Fibroblast of lung (primary cell): ENCODE measurements at regions not wholly inside any gene's neighbourhood (a gene's known extent, or its start where the extent isn't known, plus 50 kb on each side); places are given as distances from the start of the nearest gene placed in this dataset.

Experiments used
- DNase-seq, 2 donors: peaks; one replicate each; pipeline versions ENCODE4 v3.0.0 to v3.0.0-alpha.2; 2010; ENCODE audit warnings: low read depth in 2 of 2
- H2AFZ ChIP-seq: 2 replicates; pipeline ENCODE4 v1.5.1; 2012; ENCODE audit warnings: low read length, control low read depth, inconsistent platforms
- H3K27ac ChIP-seq: 2 replicates; pipeline ENCODE4 v1.5.1; 2011; ENCODE audit warnings: low read length, control low read depth; ENCODE audit not compliant: insufficient read depth
- H3K27me3 ChIP-seq: 2 replicates; pipeline ENCODE4 v1.5.1; 2011; ENCODE audit warnings: mild to moderate bottlenecking, low read length; ENCODE audit not compliant: control insufficient read depth, insufficient read depth
- H3K36me3 ChIP-seq: 2 replicates; pipeline ENCODE4 v1.5.1; 2011; ENCODE audit warnings: low read length; ENCODE audit not compliant: control insufficient read depth, insufficient read depth
- H3K4me1 ChIP-seq: 2 replicates; pipeline ENCODE4 v1.5.1; 2011; ENCODE audit warnings: low read length; ENCODE audit not compliant: control insufficient read depth, insufficient read depth; ENCODE audit errors: extremely low read depth
- H3K4me2 ChIP-seq: 2 replicates; pipeline ENCODE4 v1.5.1; 2011; ENCODE audit warnings: low read length, control low read depth; ENCODE audit not compliant: insufficient read depth; ENCODE audit errors: extremely low read depth
- H3K4me3 ChIP-seq, 4 experiments: fragments of 200-600 bp in 1 of 4; sonication (generic) in 1 of 4; replicated peaks in 1 of 4; 2 replicates each; pipeline ENCODE4 v1.5.1; 2011 to 2016; ENCODE audit warnings: low read length in 4 of 4, low read depth in 3 of 4, mild to moderate bottlenecking in 3 of 4, control low read depth in 2 of 4, inconsistent platforms in 1 of 4, mixed read lengths in 1 of 4; ENCODE audit not compliant: insufficient read depth in 1 of 4; ENCODE audit errors: control extremely low read depth in 1 of 4
- H3K79me2 ChIP-seq: 2 replicates; pipeline ENCODE4 v1.5.1; 2012; ENCODE audit warnings: mild to moderate bottlenecking, low read length, inconsistent platforms; ENCODE audit not compliant: control insufficient read depth, insufficient read depth
- H3K9ac ChIP-seq: 2 replicates; pipeline ENCODE4 v1.5.1; 2011; ENCODE audit warnings: mild to moderate bottlenecking, low read length, control low read depth; ENCODE audit not compliant: insufficient read depth
- H3K9me3 ChIP-seq: 2 replicates; pipeline ENCODE4 v1.5.1; 2012; ENCODE audit warnings: low read depth, low read length; ENCODE audit not compliant: control insufficient read depth, insufficient read depth
- H4K20me1 ChIP-seq: 2 replicates; pipeline ENCODE4 v1.5.1; 2011; ENCODE audit warnings: low read length; ENCODE audit not compliant: control insufficient read depth, insufficient read depth; ENCODE audit errors: extremely low read depth
- CTCF ChIP-seq, 2 donors: IDR thresholded peaks in 1 of 2; conservative IDR thresholded peaks in 1 of 2; 1 replicate in 1 of 2; 2 replicates in 1 of 2; pipeline ENCODE4 v1.5.1; 2011 to 2012; ENCODE audit warnings: low read length in 2 of 2, control low read depth in 1 of 2, inconsistent platforms in 1 of 2, low read depth in 1 of 2, mild to moderate bottlenecking in 1 of 2
- EZH2 ChIP-seq: IDR thresholded peaks from 2 replicates; pipeline ENCODE4 v1.5.1; 2012; ENCODE audit warnings: low read length, control low read depth, mild to moderate bottlenecking; ENCODE audit errors: missing control alignments

GRCh38 chr2:139083121-139083520, 302.9 kb upstream of the NXPH2 start:
- Histone ChIP-seq H2AFZ (no peak overlapping the region), H3K9me3 (no peaks in the 10 kb centered on the region), H3K36me3 (no peaks in the 10 kb centered on the region), H3K4me1 (no peaks in the 10 kb centered on the region), H4K20me1 (no peaks in the 10 kb centered on the region), H3K9ac (no peak overlapping the region), H3K79me2 (no peaks in the 10 kb centered on the region), H3K4me2 (no peak overlapping the region), H3K27me3 (no peaks in the 10 kb centered on the region), H3K4me3 (no peak overlapping the region), H3K27ac (no peak overlapping the region)
- TF ChIP-seq EZH2, result no peak
- no peak for TF ChIP-seq CTCF (conservative IDR thresholded peaks at IDR 0.05 in 1 of 2, IDR thresholded peaks at IDR 0.05 in 1 of 2; ENCODE audit: low read depth in 1 of 2, low read length in 2 of 2)
- no peak for DNase-seq

GRCh38 chr2:139080244-139080643, 300.1 kb upstream of the NXPH2 start:
- Histone ChIP-seq H3K9me3 (no peaks in the 10 kb centered on the region), H2AFZ (no peak overlapping the region), H3K27ac (no peak overlapping the region), H3K4me2 (no peak overlapping the region), H3K4me3 (no peak overlapping the region), H4K20me1 (no peaks in the 10 kb centered on the region), H3K36me3 (no peaks in the 10 kb centered on the region), H3K9ac (no peak overlapping the region), H3K27me3 (no peaks in the 10 kb centered on the region), H3K79me2 (no peaks in the 10 kb centered on the region), H3K4me1 (no peaks in the 10 kb centered on the region)
- no peak for TF ChIP-seq CTCF (conservative IDR thresholded peaks at IDR 0.05 in 1 of 2, IDR thresholded peaks at IDR 0.05 in 1 of 2; ENCODE audit: low read depth in 1 of 2, low read length in 2 of 2)
- TF ChIP-seq EZH2, result no peak
- DNase-seq, result peak in 1 of 2 donors; percentile 25

- no peaks in the 10 kb centered on the region for H3K27me3 ChIP-seq
- H3K9me3 ChIP-seq, result no peaks in the 10 kb centered on the region
- no peak overlapping the region for H3K27ac ChIP-seq
- H3K36me3 ChIP-seq, result no peaks in the 10 kb centered on the region
- H3K4me3 ChIP-seq, result no peak overlapping the region
- no peaks in the 10 kb centered on the region for H4K20me1 ChIP-seq
- no peak overlapping the region for H2AFZ ChIP-seq
- DNase-seq, result peak in 1 of 2 donors; percentile 20
- no peaks in the 10 kb centered on the region for H3K79me2 ChIP-seq
- no peak overlapping the region for H3K9ac ChIP-seq
- TF ChIP-seq EZH2 (no peak), CTCF (conservative IDR thresholded peaks at IDR 0.05 in 1 of 2, IDR thresholded peaks at IDR 0.05 in 1 of 2; ENCODE audit: low read depth in 1 of 2, low read length in 2 of 2) (no peak)
- H3K4me1 ChIP-seq, result no peaks in the 10 kb centered on the region
- no peak overlapping the region for H3K4me2 ChIP-seq
Observed at GRCh38 chr2:139079311-139079710, 299.1 kb upstream of the NXPH2 start.
